ENCODE measurements at regions not wholly inside any gene's neighbourhood (a gene's known extent, or its start where the extent isn't known, plus 50 kb on each side); places are given as distances from the start of the nearest gene placed in this dataset.
A peak's percentile ranks its signal among the peaks of the same experiment; 100 is the strongest.

- TF ChIP-seq ZMAT4 (CRISPR knock-in tag; IDR thresholded peaks at IDR 0.05) = no peak
These were observed 456.3 kb upstream of the SGCD start (continued) for GRCh38 chr5:155870636-155871035.

DNA sequence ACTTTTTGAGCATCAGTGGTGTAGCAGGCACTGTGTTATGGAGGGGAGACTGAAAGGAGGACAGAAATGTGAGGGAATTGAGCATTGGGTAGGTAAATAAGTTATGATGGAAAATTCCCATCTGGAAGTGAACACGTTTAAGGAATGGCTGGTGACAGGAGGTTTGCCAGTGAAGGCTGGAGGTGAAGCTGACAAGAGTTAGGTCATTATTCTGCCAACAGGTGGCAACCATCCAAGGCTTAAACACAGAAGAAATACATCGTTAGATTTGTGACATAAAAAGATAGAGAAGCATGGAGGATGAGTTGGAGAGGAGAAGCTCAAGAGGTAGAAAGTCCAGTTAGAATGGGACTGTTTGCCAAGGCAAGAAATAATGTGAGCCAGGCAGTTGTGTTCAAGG lies 455.3 kb upstream of the SGCD start:
- Mint-ChIP-seq H3K4me1 (no peaks in the 10 kb centered on the region), H3K27ac (no peak overlapping the region), H3K36me3 (no peaks in the 10 kb centered on the region), H3K9me3 (no peaks in the 10 kb centered on the region), H3K27me3 (ENCODE audit: low read depth) (no peaks in the 10 kb centered on the region), H3K4me3 (no peak overlapping the region)
- ChIA-PET CTCF (no interaction called here), POLR2A (no interaction called here)
- DNase-seq (ENCODE audit: low spot score) (no peak), ATAC-seq (peak; percentile 51; the same call in 1 of the 2 replicates)
- TF ChIP-seq GTF2I (CRISPR knock-in tag; conservative IDR thresholded peaks at IDR 0.05) (no peak), GRHL2 (CRISPR knock-in tag; IDR thresholded peaks at IDR 0.05; ENCODE audit: insufficient replicate concordance, severe bottlenecking) (no peak), HMGXB4 (CRISPR knock-in tag; IDR thresholded peaks at IDR 0.05) (no peak), ZNF425 (CRISPR knock-in tag; conservative IDR thresholded peaks at IDR 0.05) (no peak), JUN (CRISPR knock-in tag; IDR thresholded peaks at IDR 0.05) (no peak), AFF4 (CRISPR knock-in tag; IDR thresholded peaks at IDR 0.05; ENCODE audit: borderline replicate concordance) (no peak)
- TF ChIP-seq, protein P1, sequence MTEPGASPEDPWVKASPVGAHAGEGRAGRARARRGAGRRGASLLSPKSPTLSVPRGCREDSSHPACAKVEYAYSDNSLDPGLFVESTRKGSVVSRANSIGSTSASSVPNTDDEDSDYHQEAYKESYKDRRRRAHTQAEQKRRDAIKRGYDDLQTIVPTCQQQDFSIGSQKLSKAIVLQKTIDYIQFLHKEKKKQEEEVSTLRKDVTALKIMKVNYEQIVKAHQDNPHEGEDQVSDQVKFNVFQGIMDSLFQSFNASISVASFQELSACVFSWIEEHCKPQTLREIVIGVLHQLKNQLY (CRISPR knock-in tag; IDR thresholded peaks at IDR 0.05) = no peak
- TF ChIP-seq, protein P2, sequence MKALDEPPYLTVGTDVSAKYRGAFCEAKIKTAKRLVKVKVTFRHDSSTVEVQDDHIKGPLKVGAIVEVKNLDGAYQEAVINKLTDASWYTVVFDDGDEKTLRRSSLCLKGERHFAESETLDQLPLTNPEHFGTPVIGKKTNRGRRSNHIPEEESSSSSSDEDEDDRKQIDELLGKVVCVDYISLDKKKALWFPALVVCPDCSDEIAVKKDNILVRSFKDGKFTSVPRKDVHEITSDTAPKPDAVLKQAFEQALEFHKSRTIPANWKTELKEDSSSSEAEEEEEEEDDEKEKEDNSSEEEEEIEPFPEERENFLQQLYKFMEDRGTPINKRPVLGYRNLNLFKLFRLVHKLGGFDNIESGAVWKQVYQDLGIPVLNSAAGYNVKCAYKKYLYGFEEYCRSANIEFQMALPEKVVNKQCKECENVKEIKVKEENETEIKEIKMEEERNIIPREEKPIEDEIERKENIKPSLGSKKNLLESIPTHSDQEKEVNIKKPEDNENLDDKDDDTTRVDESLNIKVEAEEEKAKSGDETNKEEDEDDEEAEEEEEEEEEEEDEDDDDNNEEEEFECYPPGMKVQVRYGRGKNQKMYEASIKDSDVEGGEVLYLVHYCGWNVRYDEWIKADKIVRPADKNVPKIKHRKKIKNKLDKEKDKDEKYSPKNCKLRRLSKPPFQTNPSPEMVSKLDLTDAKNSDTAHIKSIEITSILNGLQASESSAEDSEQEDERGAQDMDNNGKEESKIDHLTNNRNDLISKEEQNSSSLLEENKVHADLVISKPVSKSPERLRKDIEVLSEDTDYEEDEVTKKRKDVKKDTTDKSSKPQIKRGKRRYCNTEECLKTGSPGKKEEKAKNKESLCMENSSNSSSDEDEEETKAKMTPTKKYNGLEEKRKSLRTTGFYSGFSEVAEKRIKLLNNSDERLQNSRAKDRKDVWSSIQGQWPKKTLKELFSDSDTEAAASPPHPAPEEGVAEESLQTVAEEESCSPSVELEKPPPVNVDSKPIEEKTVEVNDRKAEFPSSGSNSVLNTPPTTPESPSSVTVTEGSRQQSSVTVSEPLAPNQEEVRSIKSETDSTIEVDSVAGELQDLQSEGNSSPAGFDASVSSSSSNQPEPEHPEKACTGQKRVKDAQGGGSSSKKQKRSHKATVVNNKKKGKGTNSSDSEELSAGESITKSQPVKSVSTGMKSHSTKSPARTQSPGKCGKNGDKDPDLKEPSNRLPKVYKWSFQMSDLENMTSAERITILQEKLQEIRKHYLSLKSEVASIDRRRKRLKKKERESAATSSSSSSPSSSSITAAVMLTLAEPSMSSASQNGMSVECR (CRISPR knock-in tag; IDR thresholded peaks at IDR 0.05; ENCODE audit: borderline replicate concordance) = no peak
- TF ChIP-seq, protein P3, sequence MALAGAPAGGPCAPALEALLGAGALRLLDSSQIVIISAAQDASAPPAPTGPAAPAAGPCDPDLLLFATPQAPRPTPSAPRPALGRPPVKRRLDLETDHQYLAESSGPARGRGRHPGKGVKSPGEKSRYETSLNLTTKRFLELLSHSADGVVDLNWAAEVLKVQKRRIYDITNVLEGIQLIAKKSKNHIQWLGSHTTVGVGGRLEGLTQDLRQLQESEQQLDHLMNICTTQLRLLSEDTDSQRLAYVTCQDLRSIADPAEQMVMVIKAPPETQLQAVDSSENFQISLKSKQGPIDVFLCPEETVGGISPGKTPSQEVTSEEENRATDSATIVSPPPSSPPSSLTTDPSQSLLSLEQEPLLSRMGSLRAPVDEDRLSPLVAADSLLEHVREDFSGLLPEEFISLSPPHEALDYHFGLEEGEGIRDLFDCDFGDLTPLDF (CRISPR knock-in tag; IDR thresholded peaks at IDR 0.05) = no peak
